ENCODE measurements at regions not wholly inside any gene's neighbourhood (a gene's known extent, or its start where the extent isn't known, plus 50 kb on each side); places are given as distances from the start of the nearest gene placed in this dataset.

DNA sequence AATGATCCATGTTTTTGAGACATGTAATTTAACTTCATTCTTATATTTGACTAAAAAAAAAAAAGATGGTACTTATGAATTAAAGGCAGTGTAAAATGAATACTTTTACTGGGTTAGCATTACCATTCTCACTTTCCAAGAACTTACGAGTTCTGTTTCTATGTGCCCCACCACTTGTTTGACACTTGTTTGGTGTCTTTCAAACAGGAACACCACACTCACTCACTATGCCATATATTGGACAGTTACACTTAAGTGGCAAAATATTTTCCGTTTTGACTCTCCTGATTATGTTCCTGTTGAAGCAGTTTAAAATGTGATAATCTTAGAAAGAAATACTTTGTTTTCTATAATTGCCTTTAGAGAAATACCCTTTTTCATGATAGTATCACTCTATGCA, 56.6 kb upstream of the ATXN7L3B start:
- TF ChIP-seq EZH2 (IDR thresholded peaks at IDR 0.05; ENCODE audit: insufficient read depth, poor library complexity, severe bottlenecking) = no peak
- TF ChIP-seq EZH2phosphoT487 (IDR thresholded peaks at IDR 0.05; ENCODE audit: insufficient read depth, low read depth) = no peak

All from GM23248 (cell line).